ENCODE measurements at regions not wholly inside any gene's neighbourhood (a gene's known extent, or its start where the extent isn't known, plus 50 kb on each side); places are given as distances from the start of the nearest gene placed in this dataset.
A peak's percentile ranks its signal among the peaks of the same experiment; 100 is the strongest.

DNA sequence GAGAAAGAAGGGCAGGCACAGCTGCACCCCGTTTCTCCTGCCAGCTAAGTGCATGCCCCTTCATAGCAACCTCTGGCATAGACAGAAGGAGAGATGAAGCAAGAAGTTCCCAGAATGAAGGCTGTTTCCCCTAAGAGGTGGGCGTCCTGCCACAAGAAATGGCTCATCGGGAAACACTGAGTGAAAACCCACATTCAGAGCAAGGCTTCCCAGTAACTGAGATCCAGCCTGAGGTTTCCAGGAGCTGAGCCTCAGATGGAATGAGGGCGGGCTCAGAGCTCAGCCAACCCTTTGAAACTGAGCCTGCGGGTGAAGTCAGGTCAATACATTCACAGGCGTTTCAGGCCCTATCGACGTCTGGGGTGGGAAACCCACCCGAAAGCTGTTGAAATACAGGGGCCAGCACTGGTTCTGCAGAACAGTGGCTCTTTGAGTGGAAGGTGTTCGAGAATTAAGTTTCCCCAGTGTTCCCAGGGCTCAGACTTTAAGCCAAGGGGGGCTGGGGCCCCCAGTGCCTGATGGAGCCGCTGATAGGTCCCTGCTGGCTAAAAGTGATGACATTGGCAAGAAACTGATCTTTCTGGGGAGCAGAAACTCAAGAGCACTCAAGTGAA, 510.2 kb downstream of the RPS24 start:
- DNase-seq (ENCODE audit: low read depth in 4 of 4, low spot score in 2 of 4): no peak

DNA sequence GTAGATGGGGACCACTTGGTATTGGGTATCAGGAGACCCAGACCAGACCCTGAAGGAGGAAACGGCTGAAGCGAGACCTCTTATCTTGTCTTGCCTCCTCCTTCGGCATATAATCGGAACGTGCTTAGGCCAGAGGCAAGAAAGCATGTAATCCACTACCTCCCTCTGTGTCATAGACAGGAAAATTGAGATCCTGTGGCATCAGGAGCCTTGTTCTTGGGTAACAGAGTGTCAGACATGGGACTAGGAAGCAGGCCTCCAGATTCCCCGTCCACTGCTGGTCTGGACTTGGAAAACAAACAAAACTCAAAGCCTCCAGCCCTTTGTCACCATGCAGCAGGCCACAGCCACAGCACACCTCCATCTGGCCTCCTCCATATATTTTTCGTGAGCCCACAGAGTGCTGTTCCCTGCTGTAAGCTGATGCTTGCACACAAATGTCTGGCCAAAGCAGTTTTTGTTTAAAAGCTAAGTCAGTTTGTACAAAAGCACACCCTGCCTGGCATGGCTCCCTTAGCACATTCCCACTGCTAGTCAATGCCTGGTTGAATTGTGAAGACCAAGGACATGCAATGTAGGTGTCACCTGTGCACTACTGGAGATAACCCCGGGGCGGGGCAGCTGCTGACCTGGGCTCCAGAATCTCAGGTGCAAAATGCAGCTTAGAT, 510.9 kb downstream of the RPS24 start:
- no peak for DNase-seq (ENCODE audit: low read depth in 4 of 4, low spot score in 2 of 4)

- DNase-seq (ENCODE audit: low read depth in 4 of 4, low spot score in 2 of 4): no peak
These were observed 512.1 kb downstream of the RPS24 start for GRCh38 chr10:78545756-78546155.

- DNase-seq (ENCODE audit: low read depth in 4 of 4, low spot score in 2 of 4): no peak
These were observed 513.7 kb downstream of the RPS24 start for GRCh38 chr10:78547397-78547796.

DNA sequence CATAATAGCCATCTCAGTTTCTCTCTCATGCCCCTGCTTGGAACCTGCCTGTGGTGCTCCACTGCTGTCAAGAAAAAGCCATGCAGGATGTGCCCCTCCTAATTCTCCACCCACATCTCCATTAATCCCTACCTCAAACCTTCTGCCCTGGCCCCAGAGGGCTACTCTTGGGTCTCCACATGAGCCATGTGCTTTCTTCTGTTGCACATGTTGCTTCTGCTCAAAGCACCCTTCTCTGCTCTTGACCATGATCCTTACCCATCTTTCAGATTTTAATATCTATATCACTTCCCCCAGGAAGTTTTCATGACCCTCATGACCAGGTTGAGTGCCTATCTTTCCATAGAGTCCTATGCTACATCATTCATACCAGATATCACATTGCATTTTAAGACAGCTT, 514.2 kb downstream of the RPS24 start:
- no peak for DNase-seq (ENCODE audit: low read depth in 4 of 4, low spot score in 2 of 4)

DNA sequence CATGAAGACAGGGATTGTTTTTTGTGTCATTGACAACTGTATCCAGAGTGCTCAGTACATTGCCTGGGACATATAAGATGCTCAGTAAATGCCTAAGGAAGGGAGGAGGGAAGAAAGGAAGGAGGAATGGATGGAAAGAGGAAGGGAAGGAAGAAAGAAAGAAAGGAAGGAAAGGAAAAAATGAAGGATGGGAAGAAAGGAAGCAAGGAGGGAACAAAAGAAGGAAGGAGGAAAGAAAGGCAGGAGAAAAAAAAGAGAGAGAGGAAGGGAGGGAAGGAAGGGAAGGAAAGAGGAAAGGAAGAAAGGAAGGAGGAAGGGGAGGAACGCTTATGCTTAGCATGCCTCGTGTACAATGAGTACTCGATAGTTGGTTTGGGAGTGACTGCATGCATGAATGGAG, 514.7 kb downstream of the RPS24 start:
- no peak for DNase-seq (ENCODE audit: low read depth in 4 of 4, low spot score in 2 of 4)

DNA sequence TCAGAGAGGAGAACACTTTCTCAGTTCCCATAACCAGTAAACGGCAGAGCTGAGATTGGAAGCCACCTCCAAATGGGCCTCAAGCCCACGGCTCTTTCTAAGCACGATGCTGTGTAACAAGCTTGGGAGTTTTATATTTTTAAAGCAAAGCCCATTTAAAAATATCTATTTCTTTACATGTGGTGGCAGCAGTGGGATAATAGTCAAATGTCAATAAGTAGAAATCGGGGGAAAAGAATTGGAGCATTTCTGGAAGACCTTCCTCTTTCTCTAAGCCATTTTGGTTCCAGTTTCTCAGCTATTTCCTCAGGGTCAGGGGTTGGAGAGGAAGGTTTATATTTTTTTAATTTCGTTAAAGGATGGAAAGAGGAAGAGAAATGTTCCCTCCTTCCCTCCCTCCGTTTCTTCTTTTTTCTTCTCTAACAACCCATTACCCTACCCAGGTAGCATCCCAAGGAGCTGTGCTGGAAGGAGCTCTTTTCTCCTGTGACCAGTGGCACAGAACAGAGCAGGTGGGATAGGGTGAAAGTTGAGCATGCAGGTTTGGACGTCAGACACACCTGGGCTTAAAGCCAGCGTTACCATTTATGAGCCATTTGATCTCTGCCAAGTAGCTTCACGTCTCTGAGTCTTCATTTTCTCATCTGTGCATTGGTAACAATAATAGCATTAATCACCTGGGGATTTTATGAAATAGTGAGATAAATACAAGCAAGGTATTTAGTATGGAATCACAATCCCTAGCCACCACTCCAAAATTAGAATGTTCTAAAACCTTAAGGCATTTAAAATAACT, 515.7 kb downstream of the RPS24 start:
- DNase-seq (ENCODE audit: low read depth in 4 of 4, low spot score in 2 of 4): no peak

- DNase-seq (ENCODE audit: low read depth in 4 of 4, low spot score in 2 of 4): no peak
These were observed 516.4 kb downstream of the RPS24 start for GRCh38 chr10:78550090-78550489.

GRCh38 chr10:78550716-78551115, 517.1 kb downstream of the RPS24 start:
- no peak for DNase-seq (ENCODE audit: low read depth in 4 of 4, low spot score in 2 of 4)

- DNase-seq (ENCODE audit: low read depth in 4 of 4, low spot score in 2 of 4): no peak
These were observed 517.4 kb upstream of the ZMIZ1 start for GRCh38 chr10:78551184-78552005.

DNA sequence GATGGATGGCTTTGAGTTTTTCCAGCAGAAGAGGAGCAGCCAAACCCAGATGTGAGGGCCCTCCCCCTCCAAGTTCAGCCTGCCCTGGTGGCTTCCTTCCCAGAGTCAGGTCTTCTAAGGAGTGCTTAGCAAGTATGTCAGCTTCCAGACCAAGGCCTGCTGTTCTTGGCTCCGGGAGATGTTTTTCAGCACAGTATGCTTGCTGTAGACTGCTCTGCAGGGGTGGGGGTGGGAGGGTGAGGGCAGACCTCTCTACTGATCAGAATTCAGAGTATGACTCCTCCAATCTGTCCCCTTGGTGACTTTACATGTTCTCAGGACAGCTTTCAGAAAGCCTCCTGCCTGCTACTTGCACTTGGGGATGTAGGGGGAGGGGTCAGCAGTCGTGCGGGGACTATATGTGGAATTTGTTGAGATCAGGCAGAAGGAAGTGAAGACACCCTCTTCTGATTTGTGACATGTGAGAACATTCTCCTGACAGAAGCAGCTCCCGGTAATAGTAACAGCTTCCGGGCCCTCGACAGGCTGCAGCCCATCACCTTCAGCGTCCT, 516.4 kb upstream of the ZMIZ1 start:
- peak in 2 of 4 donors; percentile 47 to 71 for DNase-seq (ENCODE audit: low read depth in 4 of 4, low spot score in 2 of 4)

GRCh38 chr10:78553792-78554191, 515.0 kb upstream of the ZMIZ1 start:
- DNase-seq (ENCODE audit: low read depth in 4 of 4, low spot score in 2 of 4): no peak

- no peak for DNase-seq (ENCODE audit: low read depth in 4 of 4, low spot score in 2 of 4)
These were observed 513.6 kb upstream of the ZMIZ1 start for GRCh38 chr10:78555128-78555527.

DNA sequence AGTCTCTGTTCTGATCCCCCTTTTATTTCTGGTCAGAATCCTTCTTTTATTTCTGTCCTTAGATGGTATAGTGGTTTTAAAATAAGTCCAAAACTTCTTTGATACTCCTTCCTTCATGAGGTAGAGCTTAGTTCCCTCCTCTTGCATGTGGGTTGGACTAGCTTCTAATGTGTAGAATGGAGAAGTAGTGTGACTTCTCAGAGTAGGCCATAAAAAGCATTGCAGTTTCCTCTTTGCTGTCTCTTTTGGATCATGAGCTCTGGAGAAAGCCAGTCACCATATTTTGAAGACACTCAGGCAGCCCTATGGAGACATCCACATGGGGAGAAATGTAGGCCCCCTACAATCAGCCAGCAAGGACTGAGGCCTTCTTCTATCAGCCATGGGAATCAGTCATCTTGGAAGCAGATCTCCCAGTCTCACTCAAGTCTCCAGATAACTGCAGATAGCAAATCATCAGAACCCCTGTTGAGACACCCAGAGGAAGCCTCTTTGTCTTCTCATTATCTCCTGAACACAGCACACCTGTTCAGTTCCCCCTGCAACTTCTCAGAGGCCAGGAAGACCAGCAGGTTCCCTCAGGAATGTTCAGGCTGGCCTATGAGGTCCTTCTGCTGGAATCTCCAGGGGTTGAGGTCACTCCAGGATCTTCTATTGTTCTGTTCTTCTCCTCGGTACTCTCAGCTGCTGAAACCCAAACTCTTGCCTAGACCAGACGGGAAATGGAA, 511.9 kb upstream of the ZMIZ1 start:
- DNase-seq (ENCODE audit: low read depth in 4 of 4, low spot score in 2 of 4): no peak

DNA sequence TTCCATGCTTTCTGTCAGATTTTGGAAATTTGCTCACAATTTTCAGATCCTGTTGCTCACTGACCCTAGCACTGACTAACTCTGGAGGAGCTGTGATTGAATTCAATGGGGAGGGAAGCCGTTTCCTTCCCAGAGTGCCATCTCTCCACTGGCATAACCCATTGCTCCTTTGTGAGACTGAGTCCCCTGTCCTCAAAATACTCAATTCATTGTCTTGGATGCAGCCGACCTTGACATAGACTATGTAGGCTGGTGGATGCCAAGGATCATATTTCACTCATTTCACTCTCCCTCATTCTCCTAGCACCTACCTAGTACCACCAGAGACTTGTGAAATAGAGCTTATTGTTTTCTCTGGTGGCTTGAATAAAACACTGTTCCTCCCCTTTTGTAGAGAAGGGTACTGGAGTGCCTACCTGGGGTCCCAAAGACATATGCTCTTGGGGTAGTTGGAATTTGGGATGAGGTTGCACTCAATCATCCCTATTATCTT, 511.3 kb upstream of the ZMIZ1 start:
- DNase-seq (ENCODE audit: low read depth in 4 of 4, low spot score in 2 of 4): no peak

- DNase-seq (ENCODE audit: low read depth in 4 of 4, low spot score in 2 of 4): no peak
These were observed 509.0 kb upstream of the ZMIZ1 start for GRCh38 chr10:78559661-78560340.

GRCh38 chr10:78560341-78560688, 508.5 kb upstream of the ZMIZ1 start:
- DNase-seq (ENCODE audit: low read depth in 4 of 4, low spot score in 2 of 4): no peak

DNA sequence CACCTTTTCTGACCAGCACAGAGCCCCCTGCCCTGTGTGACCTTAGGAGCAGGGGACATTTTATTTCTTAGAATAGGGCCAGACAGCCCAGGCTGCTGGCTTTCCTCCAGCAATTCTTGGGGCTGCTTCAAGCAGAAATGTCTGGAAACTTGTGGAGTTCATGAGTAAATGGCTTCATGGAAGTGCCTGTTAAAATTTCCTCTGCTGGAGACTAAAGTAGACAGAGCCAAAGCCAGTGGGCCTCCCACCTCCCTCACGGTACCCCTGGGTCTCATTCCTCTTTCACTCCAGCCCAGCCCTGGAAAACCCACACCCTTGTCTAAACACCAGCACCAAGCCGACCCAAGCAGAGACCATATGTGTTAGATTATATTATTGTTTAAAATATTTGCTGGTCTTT, 505.5 kb upstream of the ZMIZ1 start:
- no peak for DNase-seq (ENCODE audit: low read depth in 4 of 4, low spot score in 2 of 4)

GRCh38 chr10:78565841-78566240, 502.9 kb upstream of the ZMIZ1 start:
- no peak for DNase-seq (ENCODE audit: low read depth in 4 of 4, low spot score in 2 of 4)
